ENCODE measurements at regions not wholly inside any gene's neighbourhood (a gene's known extent, or its start where the extent isn't known, plus 50 kb on each side); places are given as distances from the start of the nearest gene placed in this dataset.

- no peak overlapping the region for H3K4me3 ChIP-seq
- no peaks in the 10 kb centered on the region for H3K27me3 ChIP-seq
- H3K4me1 ChIP-seq: no peaks in the 10 kb centered on the region
- DNase-seq: no peak
- WGBS, 2 donors: 50 to 70% methylated on average over 1 of the region's 1 CpG
- no peak overlapping the region for H3K27ac ChIP-seq
- intact Hi-C loops (cut with DNase I): no loop called here
- no peaks in the 10 kb centered on the region for H3K36me3 ChIP-seq
- TF ChIP-seq POLR2A (IDR thresholded peaks at IDR 0.05) (no peak), CTCF (IDR thresholded peaks at IDR 0.05) (no peak)
- H3K9me3 ChIP-seq: no peaks in the 10 kb centered on the region
These were observed 331.9 kb downstream of the OMA1 start for GRCh38 chr1:58214674-58215073.

GRCh38 chr1:58211869-58212268 is 334.7 kb downstream of the OMA1 start:
- H3K9me3 ChIP-seq: no peaks in the 10 kb centered on the region
- no peak overlapping the region for H3K4me3 ChIP-seq
- no peaks in the 10 kb centered on the region for H3K27me3 ChIP-seq
- intact Hi-C loops (cut with DNase I): no loop called here
- no peaks in the 10 kb centered on the region for H3K4me1 ChIP-seq
- TF ChIP-seq POLR2A (IDR thresholded peaks at IDR 0.05) (no peak), CTCF (IDR thresholded peaks at IDR 0.05) (no peak)
- DNase-seq: no peak
- H3K27ac ChIP-seq: no peak overlapping the region
- H3K36me3 ChIP-seq: no peaks in the 10 kb centered on the region
- 26 to 65% methylated on average over 2 to 3 of the region's 3 CpGs for WGBS, 2 donors

- no peaks in the 10 kb centered on the region for H3K27me3 ChIP-seq
- no peak for DNase-seq
- TF ChIP-seq POLR2A (IDR thresholded peaks at IDR 0.05) (no peak), CTCF (IDR thresholded peaks at IDR 0.05) (no peak)
- intact Hi-C loops (cut with DNase I): no loop called here
- 55 to 61% methylated on average over 3 of the region's 3 CpGs for WGBS, 2 donors
- no peaks in the 10 kb centered on the region for H3K4me1 ChIP-seq
- no peak overlapping the region for H3K27ac ChIP-seq
- no peaks in the 10 kb centered on the region for H3K36me3 ChIP-seq
- no peak overlapping the region for H3K4me3 ChIP-seq
- no peaks in the 10 kb centered on the region for H3K9me3 ChIP-seq
These were observed 337.0 kb downstream of the OMA1 start for GRCh38 chr1:58209575-58209974.

DNA sequence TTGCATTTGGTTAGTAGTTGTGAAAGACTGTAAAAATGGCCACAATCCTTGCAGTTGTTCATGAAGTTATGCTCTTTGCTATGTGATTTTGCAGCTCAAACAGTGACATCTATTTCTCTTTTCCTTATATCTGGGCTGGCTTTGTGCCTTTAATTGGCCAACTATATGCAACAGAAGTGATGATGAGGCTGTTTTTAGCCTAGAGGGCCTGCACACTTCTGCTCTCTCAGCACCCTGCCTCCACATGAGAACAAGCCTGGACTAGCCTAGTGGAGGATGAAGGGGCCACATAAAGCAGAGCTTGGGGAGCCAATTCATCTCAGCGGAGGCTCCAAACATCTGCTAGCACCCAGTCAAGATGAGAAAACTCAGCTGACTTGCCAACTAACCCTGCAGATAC is 339.8 kb downstream of the OMA1 start:
- no peaks in the 10 kb centered on the region for H3K27me3 ChIP-seq
- H3K4me1 ChIP-seq: no peaks in the 10 kb centered on the region
- H3K27ac ChIP-seq: no peak overlapping the region
- DNase-seq: no peak
- intact Hi-C loops (cut with DNase I): no loop called here
- no peaks in the 10 kb centered on the region for H3K9me3 ChIP-seq
- 43% methylated on average over 1 of the region's 1 CpG; no CpG with 5 or more reads in 1 of the 2 donors for WGBS, 2 donors
- no peak for TF ChIP-seq CTCF (IDR thresholded peaks at IDR 0.05)
- H3K36me3 ChIP-seq: no peaks in the 10 kb centered on the region
- H3K4me3 ChIP-seq: no peak overlapping the region

- no peak overlapping the region for H3K27ac ChIP-seq
- TF ChIP-seq CTCF (IDR thresholded peaks at IDR 0.05) (no peak), POLR2A (IDR thresholded peaks at IDR 0.05) (no peak)
- H3K36me3 ChIP-seq: no peaks in the 10 kb centered on the region
- H3K4me1 ChIP-seq: no peaks in the 10 kb centered on the region
- H3K27me3 ChIP-seq: no peaks in the 10 kb centered on the region
- 73 to 74% methylated on average over 3 of the region's 3 CpGs for WGBS, 2 donors
- no peak overlapping the region for H3K4me3 ChIP-seq
- intact Hi-C loops (cut with DNase I): no loop called here
- DNase-seq: no peak
- H3K9me3 ChIP-seq: no peaks in the 10 kb centered on the region
These were observed 342.2 kb downstream of the OMA1 start for GRCh38 chr1:58204284-58204683.
